Gastrocnemius medialis (tissue), 4 donors: ENCODE measurements at regions not wholly inside any gene's neighbourhood (a gene's known extent, or its start where the extent isn't known, plus 50 kb on each side); places are given as distances from the start of the nearest gene placed in this dataset.

Experiments
- ATAC-seq, 2 donors: fragments of 150-250 bp; one replicate each; pipeline ENCODE4 v1.9.1; 2016
- DNase-seq, 2 donors: peaks; one replicate each; pipeline ENCODE4 v3.0.0-alpha.2; 2019
- H3K27ac ChIP-seq, 4 donors: fragments of 200-600 bp; sonication (generic); 1 replicate in 1 of 4; 2 replicates in 3 of 4; pipeline ENCODE4 v1.5.1; 2016 to 2018; ENCODE audit warnings: mild to moderate bottlenecking in 2 of 4, moderate library complexity in 1 of 4
- H3K27me3 ChIP-seq, 3 donors: fragments of 200-600 bp; sonication (generic) in 2 of 3; 1 replicate in 1 of 3; 2 replicates in 2 of 3; pipeline versions ENCODE4 v1.5.1 to v1.6.0; 2016 to 2019; ENCODE audit warnings: mild to moderate bottlenecking in 1 of 3, moderate library complexity in 1 of 3
- H3K36me3 ChIP-seq, 2 donors: fragments of 200-600 bp; sonication (generic) in 1 of 2; one replicate each; pipeline ENCODE4 v1.5.1; 2017 to 2018
- H3K4me1 ChIP-seq, 2 donors: fragments of 200-600 bp; sonication (generic) in 1 of 2; one replicate each; pipeline ENCODE4 v1.5.1; 2016 to 2017; ENCODE audit warnings: mild to moderate bottlenecking in 2 of 2
- H3K4me3 ChIP-seq, 4 donors: fragments of 200-600 bp; sonication (generic) in 3 of 4; 1 replicate in 1 of 4; 2 replicates in 3 of 4; pipeline ENCODE4 v1.5.1; 2016 to 2019; ENCODE audit warnings: mild to moderate bottlenecking in 2 of 4
- H3K9me3 ChIP-seq, 3 donors: fragments of 200-600 bp; sonication (generic) in 2 of 3; 1 replicate in 1 of 3; 2 replicates in 2 of 3; pipeline ENCODE4 v1.5.1; 2016 to 2019
- CTCF ChIP-seq, 5 experiments: fragments of 450-650 bp in 3 of 5; fragments of 200-600 bp in 2 of 5; sonication (generic) in 2 of 5; IDR thresholded peaks in 4 of 5; conservative IDR thresholded peaks in 1 of 5; 1 replicate in 4 of 5; 2 replicates in 1 of 5; pipeline ENCODE4 v1.5.1; 2016 to 2019; ENCODE audit warnings: antibody characterized with exemption in 5 of 5, mild to moderate bottlenecking in 3 of 5, moderate library complexity in 3 of 5
- POLR2A ChIP-seq, 2 donors: fragments of 450-650 bp; IDR thresholded peaks; one replicate each; pipeline ENCODE4 v1.6.1; 2017; ENCODE audit warnings: antibody characterized with exemption in 2 of 2, mild to moderate bottlenecking in 2 of 2, moderate library complexity in 2 of 2
- in situ Hi-C, 4 donors: fragments of 200-750 bp; cut with MboI; loops; one replicate each; pipeline versions ENCODE4 v1.15.0 to v1.8.0; 2017; ENCODE audit warnings: low sequenced_read_pairs in 4 of 4
- intact Hi-C: fragments of 100-400 bp; cut with DNase I; formaldehyde crosslinking; loops from one replicate; pipeline ENCODE4 v1.15.1; 2023; ENCODE audit warnings: low total_unique reads

GRCh38 chr1:22297999-22298398, 153.7 kb upstream of the ZBTB40 start:
- no peak for ATAC-seq
- no peak for TF ChIP-seq CTCF (IDR thresholded peaks at IDR 0.05 in 4 of 5, conservative IDR thresholded peaks at IDR 0.05 in 1 of 5)
- no peak for TF ChIP-seq POLR2A (IDR thresholded peaks at IDR 0.05)
- no peak for DNase-seq
- Histone ChIP-seq H3K27ac (no peak overlapping the region), H3K9me3 (no peaks in the 10 kb centered on the region), H3K27me3 (peaks cover 5 to 20% (median 17%) of the 10 kb centered on the region in 3 donors), H3K4me1 (no peaks in the 10 kb centered on the region), H3K36me3 (no peaks in the 10 kb centered on the region), H3K4me3 (no peak overlapping the region)
- intact Hi-C loops = no loop called here
- in situ Hi-C loops = no loop called here

- intact Hi-C loops (no loop called here), in situ Hi-C loops (no loop called here)
- ATAC-seq (no peak), DNase-seq (no peak)
- Histone ChIP-seq H3K36me3 (no peaks in the 10 kb centered on the region), H3K9me3 (no peaks in the 10 kb centered on the region), H3K27ac (no peak overlapping the region), H3K4me1 (no peaks in the 10 kb centered on the region), H3K27me3 (peaks cover 0 to 6% (median 5%) of the 10 kb centered on the region in 3 donors), H3K4me3 (no peak overlapping the region)
- TF ChIP-seq POLR2A (IDR thresholded peaks at IDR 0.05) (no peak), CTCF (IDR thresholded peaks at IDR 0.05 in 4 of 5, conservative IDR thresholded peaks at IDR 0.05 in 1 of 5) (no peak)
Observed at GRCh38 chr1:22303816-22304215, 147.8 kb upstream of the ZBTB40 start.

GRCh38 chr1:22309572-22309971, 142.1 kb upstream of the ZBTB40 start:
- no peak for DNase-seq
- Histone ChIP-seq H3K9me3 (no peaks in the 10 kb centered on the region), H3K4me1 (no peaks in the 10 kb centered on the region), H3K4me3 (no peak overlapping the region), H3K27ac (no peak overlapping the region), H3K36me3 (no peaks in the 10 kb centered on the region), H3K27me3 (peaks cover 0 to 11% (median 6%) of the 10 kb centered on the region in 3 donors)
- intact Hi-C loops = no loop called here
- ATAC-seq = no peak
- TF ChIP-seq CTCF (IDR thresholded peaks at IDR 0.05 in 4 of 5, conservative IDR thresholded peaks at IDR 0.05 in 1 of 5) (no peak), POLR2A (IDR thresholded peaks at IDR 0.05) (no peak)
- in situ Hi-C loops = no loop called here

- DNase-seq = no peak
- ATAC-seq = no peak
- Histone ChIP-seq H3K4me1 (no peaks in the 10 kb centered on the region), H3K9me3 (no peaks in the 10 kb centered on the region), H3K27me3 (peaks cover 0 to 6% (median 0%) of the 10 kb centered on the region in 3 donors), H3K4me3 (no peak overlapping the region), H3K36me3 (no peaks in the 10 kb centered on the region), H3K27ac (no peak overlapping the region)
- in situ Hi-C loops = no loop called here
- intact Hi-C loops = no loop called here
- TF ChIP-seq CTCF (IDR thresholded peaks at IDR 0.05 in 4 of 5, conservative IDR thresholded peaks at IDR 0.05 in 1 of 5) (no peak), POLR2A (IDR thresholded peaks at IDR 0.05) (no peak)
Observed at GRCh38 chr1:22311461-22311860, 140.2 kb upstream of the ZBTB40 start.

- intact Hi-C loops = no loop called here
- Histone ChIP-seq H3K27ac (no peak overlapping the region), H3K4me1 (no peaks in the 10 kb centered on the region), H3K36me3 (no peaks in the 10 kb centered on the region), H3K4me3 (no peak overlapping the region), H3K9me3 (no peaks in the 10 kb centered on the region), H3K27me3 (peaks cover 0 to 10% (median 10%) of the 10 kb centered on the region in 3 donors)
- ATAC-seq (no peak), DNase-seq (no peak)
- in situ Hi-C loops = no loop called here
- TF ChIP-seq CTCF (IDR thresholded peaks at IDR 0.05 in 4 of 5, conservative IDR thresholded peaks at IDR 0.05 in 1 of 5) (no peak), POLR2A (IDR thresholded peaks at IDR 0.05) (no peak)
Observed at GRCh38 chr1:22313321-22313720, 138.3 kb upstream of the ZBTB40 start.
